K562 (cell line): ENCODE measurements at regions not wholly inside any gene's neighbourhood (a gene's known extent, or its start where the extent isn't known, plus 50 kb on each side); places are given as distances from the start of the nearest gene placed in this dataset.

Experiments used
- ATAC-seq: fragments of 200-7000 bp; cut with Tn5 transposase; 3 replicates; pipeline ENCODE4 v1.9.1; 2020; ENCODE audit warnings: moderate library complexity
- BruUV-seq: library from RNA; stranded (reverse); fragments of 400-500 nt; replicated peaks from 2 replicates; lab custom pipeline; 2021; lab: Mats Ljungman, UMichigan
- CTCF ChIA-PET: fragments of 300-600 bp; formaldehyde crosslinking; extraction: SDS; loops from one replicate; lab custom pipeline; 2021; ENCODE audit warnings: low intra/inter-chr PET ratio; lab: Yijun Ruan, JAX
- POLR2A ChIA-PET: fragments of 300-600, 350-650 bp; sonication (Branson Sonifier 250); formaldehyde crosslinking; extraction: SDS; loops from one replicate; lab custom pipeline; 2021; ENCODE audit warnings: antibody characterized with exemption, inconsistent platforms; lab: Yijun Ruan, JAX
- DNase-seq, 4 experiments: peaks; one replicate each; pipeline versions ENCODE4 v3.0.0 to v3.0.0-alpha.2; 2011 to 2018; ENCODE audit warnings: low spot score in 3 of 4, mixed read lengths in 3 of 4; ENCODE audit errors: extremely low read depth in 1 of 4
- FAIRE-seq: peaks from 2 replicates; lab custom pipeline; 2011; peaks lifted over from hg19 to GRCh38; lab: Jason Lieb, UNC
- H2AFZ ChIP-seq: 2 replicates; pipeline ENCODE4 v1.6.0; 2011; ENCODE audit warnings: low read depth, low read length, control low read depth, inconsistent platforms
- H3K27ac ChIP-seq: fragments of 200-600 bp; 3 replicates; pipeline ENCODE4 v1.8.0; 2011; ENCODE audit warnings: low read depth, mild to moderate bottlenecking, control low read depth, inconsistent platforms, low read length, moderate library complexity, mixed read lengths; ENCODE audit errors: extremely low read depth
- H3K27me3 ChIP-seq, 2 experiments: fragments of 300-600 bp in 1 of 2; 2 replicates in 1 of 2; 3 replicates in 1 of 2; pipeline versions ENCODE4 v1.6.0 to v1.8.0; 2011; ENCODE audit warnings: inconsistent platforms in 2 of 2, low read length in 2 of 2, mild to moderate bottlenecking in 1 of 2, mixed read lengths in 1 of 2, moderate library complexity in 1 of 2; ENCODE audit not compliant: control insufficient read depth in 2 of 2, insufficient read depth in 2 of 2
- H3K36me3 ChIP-seq: fragments of 300-600 bp; 3 replicates; pipeline ENCODE4 v1.8.0; 2011; ENCODE audit warnings: mild to moderate bottlenecking, low read length, inconsistent platforms; ENCODE audit not compliant: control insufficient read depth, insufficient read depth
- H3K4me1 ChIP-seq, 2 experiments: fragments of 200-600 bp in 1 of 2; replicated peaks in 1 of 2; 2 replicates in 1 of 2; 3 replicates in 1 of 2; pipeline versions ENCODE4 v1.5.1 to v1.8.0; 2011; ENCODE audit warnings: inconsistent platforms in 2 of 2, low read length in 2 of 2, mild to moderate bottlenecking in 1 of 2, mixed read lengths in 1 of 2, moderate library complexity in 1 of 2; ENCODE audit not compliant: control insufficient read depth in 2 of 2, insufficient read depth in 2 of 2
- H3K4me2 ChIP-seq: 2 replicates; pipeline ENCODE4 v1.6.1; 2011; ENCODE audit warnings: low read length, control low read depth, inconsistent platforms, mixed read lengths; ENCODE audit not compliant: insufficient read depth
- H3K4me3 ChIP-seq: fragments of 200-600 bp; sonication (generic), shearing (Covaris generic); 2 replicates; pipeline ENCODE4 v1.5.1; 2016; ENCODE audit warnings: control low read depth, inconsistent platforms
- H3K79me2 ChIP-seq: fragments of 200-600 bp; 3 replicates; pipeline ENCODE4 v1.8.0; 2011; ENCODE audit warnings: low read length, inconsistent platforms; ENCODE audit not compliant: control insufficient read depth, insufficient read depth
- H3K9ac ChIP-seq, 2 experiments: 2 replicates each; pipeline versions ENCODE4 v1.6.0 to v1.6.1; 2011; ENCODE audit warnings: low read depth in 2 of 2, low read length in 2 of 2, control low read depth in 1 of 2, inconsistent platforms in 1 of 2, mild to moderate bottlenecking in 1 of 2, mixed read lengths in 1 of 2; ENCODE audit not compliant: insufficient read depth in 1 of 2
- H3K9me1 ChIP-seq: one replicate; pipeline ENCODE4 v1.6.0; 2011; ENCODE audit warnings: inconsistent platforms, mild to moderate bottlenecking, low read length, moderate library complexity; ENCODE audit not compliant: control insufficient read depth, insufficient read depth
- H3K9me3 ChIP-seq: replicated peaks from 2 replicates; pipeline ENCODE4 v1.5.1; 2011; ENCODE audit warnings: low read depth, low read length, inconsistent platforms; ENCODE audit not compliant: control insufficient read depth, insufficient read depth
- H4K20me1 ChIP-seq: replicated peaks from 2 replicates; pipeline ENCODE4 v1.6.1; 2011; ENCODE audit warnings: low read length, inconsistent platforms, mixed read lengths; ENCODE audit not compliant: control insufficient read depth, insufficient read depth
- CREB5 ChIP-seq: fragments of 250-450 bp; sonication (Bioruptor Pico); IDR thresholded peaks from 2 replicates; pipeline ENCODE4 v1.5.0; 2020; ENCODE audit warnings: mild to moderate bottlenecking
- MEIS2 ChIP-seq: fragments of 450-650 bp; IDR thresholded peaks from 2 replicates; pipeline ENCODE4 v1.6.1; 2014; ENCODE audit warnings: mild to moderate bottlenecking; ENCODE audit not compliant: partially characterized antibody
- PHB2 ChIP-seq: fragments of 450-650 bp; IDR thresholded peaks from 2 replicates; pipeline ENCODE4 v1.6.1; 2017; ENCODE audit warnings: low read depth
- STAT5A ChIP-seq: IDR thresholded peaks from 2 replicates; pipeline ENCODE4 v1.6.1; 2012; ENCODE audit warnings: low read length, inconsistent platforms, borderline replicate concordance
- TFAP4 ChIP-seq: sonication (generic); formaldehyde crosslinking; IDR thresholded peaks from 2 replicates; pipeline ENCODE4 v1.8.0; 2022; ENCODE audit warnings: missing genetic modification reagents, mild to moderate bottlenecking, moderate library complexity, borderline replicate concordance
- ZNF253 ChIP-seq: fragments of 250-450 bp; sonication (Bioruptor Pico); conservative IDR thresholded peaks from 2 replicates; pipeline ENCODE4 v1.6.1; 2021; ENCODE audit warnings: mild to moderate bottlenecking
- WGBS: fragments of 100-300 bp; shearing (Covaris generic); methylation state at CpG from one replicate; pipeline ENCODE4 v1.1.6; 2016; ENCODE audit warnings: low coverage, mixed read lengths; ENCODE audit not compliant: insufficient coverage; ENCODE audit errors: missing lambda C conversion rate; 5-methylcytosine and 5-hydroxymethylcytosine counted together
- in situ Hi-C: fragments of 300-500 bp; cut with MboI; formaldehyde crosslinking; loops from 4 replicates; pipeline ENCODE4 v1.15.0; 2018; ENCODE audit warnings: inconsistent platforms, mixed read lengths
- intact Hi-C: fragments of 100-400 bp; cut with micrococcal nuclease; formaldehyde crosslinking; loops from 2 replicates; pipeline ENCODE4 v1.14.2; 2022
- TF ChIP-seq, protein P1 (sequence below): fragments of 250-450 bp; sonication (Bioruptor Pico); IDR thresholded peaks from 2 replicates; pipeline ENCODE4 v1.4.0; 2020; ENCODE audit warnings: borderline replicate concordance
- TF ChIP-seq, protein P2 (sequence below): fragments of 250-450 bp; sonication (Bioruptor Pico); IDR thresholded peaks from 2 replicates; pipeline ENCODE4 v1.5.0; 2020; ENCODE audit warnings: mild to moderate bottlenecking, borderline replicate concordance

DNA sequence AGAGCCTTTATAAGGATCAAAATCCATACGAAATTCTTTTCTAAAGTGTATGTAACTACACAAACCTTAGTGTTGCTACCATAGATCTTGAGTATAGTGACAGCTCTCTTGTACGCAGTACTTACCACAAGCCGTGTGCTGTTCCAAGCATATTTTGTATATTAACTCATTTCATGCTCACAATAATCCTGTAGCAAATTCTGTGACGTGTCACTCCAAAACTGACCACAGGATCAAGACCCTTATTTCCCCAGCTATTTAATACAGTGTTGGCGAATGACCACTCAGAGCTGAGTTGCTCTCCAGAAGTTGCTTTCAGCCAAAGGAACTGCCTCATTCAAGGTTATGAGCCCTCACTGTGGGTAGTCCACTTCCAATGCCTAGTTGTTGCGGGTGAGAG is 169.8 kb downstream of the BTG1 start:
- intact Hi-C loops = no loop called here
- no peaks in the 10 kb centered on the region for H3K9me1 ChIP-seq
- H3K4me3 ChIP-seq = no peak overlapping the region
- no peak overlapping the region for H3K27ac ChIP-seq
- TF ChIP-seq MEIS2 (no peak), TFAP4 (no peak), ZNF253 (no peak), PHB2 (no peak), CREB5 (no peak), STAT5A (no peak)
- TF ChIP-seq, protein P1, sequence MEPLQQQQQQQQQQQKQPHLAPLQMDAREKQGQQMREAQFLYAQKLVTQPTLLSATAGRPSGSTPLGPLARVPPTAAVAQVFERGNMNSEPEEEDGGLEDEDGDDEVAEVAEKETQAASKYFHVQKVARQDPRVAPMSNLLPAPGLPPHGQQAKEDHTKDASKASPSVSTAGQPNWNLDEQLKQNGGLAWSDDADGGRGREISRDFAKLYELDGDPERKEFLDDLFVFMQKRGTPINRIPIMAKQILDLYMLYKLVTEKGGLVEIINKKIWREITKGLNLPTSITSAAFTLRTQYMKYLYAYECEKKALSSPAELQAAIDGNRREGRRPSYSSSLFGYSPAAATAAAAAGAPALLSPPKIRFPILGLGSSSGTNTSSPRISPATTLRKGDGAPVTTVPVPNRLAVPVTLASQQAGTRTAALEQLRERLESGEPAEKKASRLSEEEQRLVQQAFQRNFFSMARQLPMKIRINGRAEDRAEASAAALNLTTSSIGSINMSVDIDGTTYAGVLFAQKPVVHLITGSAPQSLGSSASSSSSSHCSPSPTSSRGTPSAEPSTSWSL (CRISPR knock-in tag) = no peak
- TF ChIP-seq, protein P2, sequence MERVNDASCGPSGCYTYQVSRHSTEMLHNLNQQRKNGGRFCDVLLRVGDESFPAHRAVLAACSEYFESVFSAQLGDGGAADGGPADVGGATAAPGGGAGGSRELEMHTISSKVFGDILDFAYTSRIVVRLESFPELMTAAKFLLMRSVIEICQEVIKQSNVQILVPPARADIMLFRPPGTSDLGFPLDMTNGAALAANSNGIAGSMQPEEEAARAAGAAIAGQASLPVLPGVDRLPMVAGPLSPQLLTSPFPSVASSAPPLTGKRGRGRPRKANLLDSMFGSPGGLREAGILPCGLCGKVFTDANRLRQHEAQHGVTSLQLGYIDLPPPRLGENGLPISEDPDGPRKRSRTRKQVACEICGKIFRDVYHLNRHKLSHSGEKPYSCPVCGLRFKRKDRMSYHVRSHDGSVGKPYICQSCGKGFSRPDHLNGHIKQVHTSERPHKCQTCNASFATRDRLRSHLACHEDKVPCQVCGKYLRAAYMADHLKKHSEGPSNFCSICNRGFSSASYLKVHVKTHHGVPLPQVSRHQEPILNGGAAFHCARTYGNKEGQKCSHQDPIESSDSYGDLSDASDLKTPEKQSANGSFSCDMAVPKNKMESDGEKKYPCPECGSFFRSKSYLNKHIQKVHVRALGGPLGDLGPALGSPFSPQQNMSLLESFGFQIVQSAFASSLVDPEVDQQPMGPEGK (CRISPR knock-in tag) = no peak
- H3K4me2 ChIP-seq = no peak overlapping the region
- no peak for FAIRE-seq
- CTCF ChIA-PET = no interaction called here
- POLR2A ChIA-PET = interaction anchor here (0.6 to 2.7 kb wide), 2 partner anchors 54 to 169 kb away, joined by 3 to 6 read pairs; partner anchors contain the start of gene BTG1
- no peak for DNase-seq
- in situ Hi-C loops = no loop called here
- H3K4me1 ChIP-seq = no peaks in the 10 kb centered on the region; a peak in 1 of 5 replicates
- ATAC-seq = no peak; the same call in 2 of the 3 replicates
- no peaks in the 10 kb centered on the region for H3K27me3 ChIP-seq
- no peaks in the 10 kb centered on the region for H3K36me3 ChIP-seq
- H3K9me3 ChIP-seq = no peaks in the 10 kb centered on the region; the same call in 1 of the 2 replicates
- no peak overlapping the region for H2AFZ ChIP-seq
- WGBS = 64% methylated on average over 6 of the region's 6 CpGs
- H4K20me1 ChIP-seq = no peaks in the 10 kb centered on the region
- BruUV-seq = no TSS peak
- no peaks in the 10 kb centered on the region for H3K79me2 ChIP-seq
- no peak overlapping the region for H3K9ac ChIP-seq
